Breast epithelium (tissue), 3 donors: ENCODE measurements at regions not wholly inside any gene's neighbourhood (a gene's known extent, or its start where the extent isn't known, plus 50 kb on each side); places are given as distances from the start of the nearest gene placed in this dataset.
"Not testable (repeated sequence)": the region's sequence is repeated elsewhere in the genome, so short reads cannot be mapped to it uniquely, and the experiment has no call there.

Experiments used
- CTCF ChIP-seq, 3 donors: fragments of 450-650 bp; IDR thresholded peaks; one replicate each; pipeline ENCODE4 v1.5.1; 2016 to 2017; ENCODE audit warnings: antibody characterized with exemption in 3 of 3, mild to moderate bottlenecking in 3 of 3, moderate library complexity in 3 of 3
- POLR2A ChIP-seq: fragments of 450-650 bp; IDR thresholded peaks from one replicate; pipeline ENCODE4 v1.6.1; 2016; ENCODE audit warnings: antibody characterized with exemption, mild to moderate bottlenecking, moderate library complexity
- POLR2AphosphoS5 ChIP-seq, 3 donors: sonication (generic); formaldehyde crosslinking; IDR thresholded peaks; one replicate each; pipeline ENCODE4 v1.6.1; 2017; ENCODE audit warnings: antibody characterized with exemption in 3 of 3

GRCh38 chr6:141746324-141746723, 386.4 kb upstream of the GJE1 start:
- not testable (repeated sequence) for TF ChIP-seq CTCF (IDR thresholded peaks at IDR 0.05); POLR2A; POLR2AphosphoS5 (IDR thresholded peaks at IDR 0.05)
